22Rv1 (cell line): ENCODE measurements at regions not wholly inside any gene's neighbourhood (a gene's known extent, or its start where the extent isn't known, plus 50 kb on each side); places are given as distances from the start of the nearest gene placed in this dataset.

ENCODE experiments used
- H3K27ac ChIP-seq: fragments of 450-650 bp; 2 replicates; pipeline ENCODE4 v1.5.1; 2017
- CTCF ChIP-seq: fragments of 450-650 bp; IDR thresholded peaks from 2 replicates; pipeline ENCODE4 v1.5.1; 2017; ENCODE audit warnings: mild to moderate bottlenecking
- ZFX ChIP-seq: fragments of 450-650 bp; IDR thresholded peaks from 2 replicates; pipeline ENCODE4 v1.6.1; 2017; ENCODE audit warnings: antibody characterized with exemption, borderline replicate concordance

GRCh38 chr13:58795715-58796114 is 1164.2 kb downstream of the PCDH17 start:
- H3K27ac ChIP-seq = no peak overlapping the region
- TF ChIP-seq CTCF = no peak
- TF ChIP-seq ZFX = no peak

- TF ChIP-seq CTCF (no peak), ZFX (no peak)
- no peak overlapping the region for H3K27ac ChIP-seq
These were observed 1173.3 kb downstream of the PCDH17 start for GRCh38 chr13:58804832-58805231.

- TF ChIP-seq CTCF (no peak), ZFX (no peak)
- no peak overlapping the region for H3K27ac ChIP-seq
These were observed 1174.9 kb downstream of the PCDH17 start for GRCh38 chr13:58806401-58806800.

- no peak overlapping the region for H3K27ac ChIP-seq
These were observed 1192.2 kb downstream of the PCDH17 start for GRCh38 chr13:58823701-58824100.

GRCh38 chr13:58827904-58828303 is 1196.4 kb downstream of the PCDH17 start:
- TF ChIP-seq CTCF (no peak), ZFX (no peak)
- no peak overlapping the region for H3K27ac ChIP-seq

More at GRCh38 chr13:58823701-58824100, 1192.2 kb downstream of the PCDH17 start:
- TF ChIP-seq ZFX = no peak
- no peak for TF ChIP-seq CTCF

- no peak overlapping the region for H3K27ac ChIP-seq
- no peak for TF ChIP-seq ZFX
- no peak for TF ChIP-seq CTCF
These were observed 1199.3 kb downstream of the PCDH17 start for GRCh38 chr13:58830841-58831240.

- TF ChIP-seq CTCF = no peak
- no peak for TF ChIP-seq ZFX
- H3K27ac ChIP-seq = no peak overlapping the region
These were observed 1207.1 kb downstream of the PCDH17 start for GRCh38 chr13:58838615-58839014.
